OCI-M1 (cell line): ENCODE measurements at regions not wholly inside any gene's neighbourhood (a gene's known extent, or its start where the extent isn't known, plus 50 kb on each side); places are given as distances from the start of the nearest gene placed in this dataset.

ENCODE experiments used
- DNase-seq: peaks from one replicate; lab custom pipeline; 2025; lab: John Stamatoyannopoulos, UW

GRCh38 chr18:65409261-65409660, 341.6 kb upstream of the CDH7 start:
- no peak for DNase-seq

DNA sequence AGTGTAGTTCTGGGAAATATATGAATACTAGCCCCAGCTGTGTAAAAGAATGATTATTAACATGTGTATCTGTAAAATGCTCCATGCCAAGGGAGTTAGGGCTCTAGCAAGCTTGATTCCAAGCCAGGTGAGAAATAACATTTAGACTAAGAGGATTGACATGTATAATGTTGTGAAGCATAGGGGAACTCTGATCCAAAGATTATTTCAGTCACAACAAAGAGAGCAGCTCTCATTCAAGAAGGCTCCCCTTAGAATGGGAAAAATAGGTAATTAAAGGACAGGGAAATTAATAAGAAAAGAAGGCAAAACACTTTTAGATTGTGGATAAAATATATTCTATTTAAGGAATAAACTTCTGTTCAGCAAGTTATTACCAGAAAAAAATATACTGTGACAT, 347.3 kb upstream of the CDH7 start:
- no peak for DNase-seq

GRCh38 chr18:65399091-65399490, 351.7 kb upstream of the CDH7 start:
- no peak for DNase-seq

DNA sequence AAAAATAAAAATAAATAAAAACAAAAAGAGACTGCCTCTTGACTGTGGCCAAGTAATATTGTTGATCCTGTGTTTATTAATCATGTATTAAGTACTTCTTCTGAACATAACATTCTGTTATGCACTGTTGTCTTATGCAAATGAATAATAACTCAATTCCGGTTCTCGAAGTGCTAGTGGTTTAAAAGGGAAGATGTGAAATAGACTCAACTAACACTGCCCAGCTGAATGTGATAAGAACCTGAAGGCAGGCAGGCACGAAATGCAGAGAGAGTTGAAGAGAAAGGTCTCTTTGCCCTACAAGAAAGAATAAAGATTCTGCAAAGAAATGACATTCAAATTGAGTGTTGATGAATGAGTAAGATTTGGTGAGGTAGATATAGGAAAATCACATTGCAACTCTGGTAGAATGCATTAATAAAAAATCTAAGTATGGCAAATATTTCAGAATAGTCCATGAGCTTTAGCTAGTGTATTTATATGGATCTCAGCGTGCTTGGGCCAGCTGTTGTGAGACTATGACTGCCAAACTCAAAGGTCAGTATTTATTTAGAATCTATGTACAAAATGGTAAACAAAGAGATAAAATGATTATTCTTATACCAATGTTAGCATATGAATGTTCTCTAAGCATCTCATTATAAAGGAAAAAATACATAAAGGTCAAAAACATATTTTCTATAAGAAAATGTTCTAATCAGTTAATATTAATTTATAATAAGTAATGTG, 352.3 kb upstream of the CDH7 start:
- no peak for DNase-seq

DNA sequence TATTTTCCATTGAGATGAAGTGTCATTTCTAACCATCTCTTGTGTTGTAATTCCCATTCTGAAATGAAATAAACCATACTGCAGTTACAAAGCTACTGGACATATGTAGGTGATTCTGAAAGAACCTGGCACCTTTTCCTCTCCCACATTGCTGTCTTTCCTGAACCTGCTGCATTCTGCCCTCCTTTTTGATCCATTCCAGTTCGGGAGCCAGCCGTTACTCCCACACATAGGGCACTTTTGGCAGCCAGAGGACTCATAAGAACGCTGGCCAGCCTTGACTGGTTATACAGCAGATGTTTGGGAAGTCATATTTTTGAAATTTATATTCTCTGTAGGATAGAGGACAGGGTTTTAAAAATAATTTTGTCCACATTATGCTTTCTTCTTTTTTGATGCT, 369.8 kb upstream of the CDH7 start:
- no peak for DNase-seq

- DNase-seq: no peak
Measured at GRCh38 chr18:65380571-65380970, 370.2 kb upstream of the CDH7 start.

- DNase-seq: no peak
Measured at GRCh38 chr18:65372904-65373303, 377.9 kb upstream of the CDH7 start.

- peak; percentile 6 for DNase-seq
Measured at GRCh38 chr18:65365245-65365980, 385.4 kb upstream of the CDH7 start.

DNA sequence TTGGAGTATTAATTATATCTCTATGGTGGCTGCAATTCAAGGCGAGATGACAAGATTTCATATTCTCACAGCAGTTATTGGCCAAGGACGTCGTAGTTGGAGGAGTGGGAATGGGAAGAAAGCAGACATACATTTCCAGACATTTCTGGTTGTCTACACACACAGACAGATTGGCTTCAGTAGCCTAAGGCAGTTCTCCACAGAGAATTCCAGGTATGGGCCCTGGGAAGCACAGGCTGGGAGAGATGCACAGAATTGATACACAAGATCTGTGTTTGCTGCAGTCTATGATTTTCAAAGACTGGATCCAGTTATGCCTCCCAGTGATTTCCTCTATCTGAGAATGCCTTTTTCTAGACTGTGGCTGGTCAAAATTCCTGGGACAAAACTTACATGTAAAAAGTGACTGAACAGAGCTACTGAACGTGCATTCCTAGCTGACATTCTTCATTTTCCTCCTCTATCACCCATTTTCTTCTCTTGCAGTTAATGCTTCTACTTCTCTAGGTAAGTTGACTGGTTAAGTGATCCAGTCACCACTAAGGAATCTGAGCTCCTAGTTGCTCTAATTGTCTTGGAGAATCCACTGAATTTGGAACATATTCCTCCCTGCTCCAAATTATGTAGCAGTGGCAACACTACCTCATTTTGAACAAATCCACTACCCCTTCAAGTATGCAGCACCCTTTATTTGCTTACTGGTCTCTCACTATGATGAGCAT, 386.7 kb upstream of the CDH7 start:
- no peak for DNase-seq

GRCh38 chr18:65363011-65363410, 387.8 kb upstream of the CDH7 start:
- no peak for DNase-seq

DNA sequence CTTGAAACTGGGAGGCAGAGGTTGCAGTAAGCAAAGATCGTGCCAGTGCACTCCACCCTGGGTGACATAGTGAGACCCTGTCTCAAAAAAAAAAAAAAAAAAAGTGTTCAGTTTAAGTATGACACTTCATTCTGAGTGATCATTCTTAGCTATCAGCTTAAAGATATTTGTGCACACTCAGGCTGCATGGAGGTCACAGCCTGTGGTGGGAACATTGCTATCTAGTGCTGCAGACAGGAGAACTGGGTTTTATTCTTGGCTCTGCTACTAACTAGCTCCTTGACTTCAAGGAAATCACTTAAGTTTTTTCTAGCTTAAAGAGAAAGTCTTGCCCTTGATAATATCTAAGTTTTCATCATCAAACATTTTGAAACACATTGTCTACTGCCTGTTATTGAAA, 391.3 kb upstream of the CDH7 start:
- peak; percentile 69 for DNase-seq

DNA sequence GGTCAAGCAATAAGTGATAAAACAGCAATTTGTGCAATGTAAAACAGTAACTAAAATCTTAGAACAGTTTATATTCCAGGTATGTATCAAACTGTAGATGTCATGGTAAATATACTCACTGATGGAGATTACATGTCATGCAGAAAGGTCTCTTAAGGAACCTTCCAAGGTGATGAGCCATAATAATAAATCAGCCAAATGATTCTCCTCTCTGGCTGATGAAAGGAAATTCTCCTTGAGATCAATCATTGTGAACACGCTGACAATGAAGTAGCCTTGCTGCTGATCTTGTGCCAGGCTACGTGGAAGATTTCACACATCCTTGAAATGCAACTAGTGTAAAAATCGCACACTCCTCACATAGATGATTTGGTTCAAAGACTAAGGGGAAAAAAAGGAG, 392.5 kb upstream of the CDH7 start:
- DNase-seq: no peak

DNA sequence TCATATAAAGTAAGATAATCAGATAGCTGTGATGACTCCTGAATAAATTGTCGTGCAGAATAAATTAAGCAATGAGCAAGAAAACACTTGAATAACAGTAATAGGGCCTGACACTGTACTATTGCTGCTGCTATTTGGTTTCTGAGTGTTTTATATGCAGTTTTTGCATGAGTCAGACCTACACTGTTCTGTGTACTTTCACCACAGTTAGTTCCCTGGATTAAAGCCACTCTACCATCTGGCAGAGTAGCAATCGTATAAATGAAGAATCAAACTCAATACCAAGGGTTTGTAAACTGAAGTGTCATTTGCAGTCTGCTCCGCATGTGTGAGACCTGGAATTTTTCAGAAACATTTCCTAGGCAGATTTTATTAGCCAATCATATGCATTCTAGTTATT, 398.6 kb upstream of the CDH7 start:
- DNase-seq: no peak

GRCh38 chr18:65349635-65350034, 401.2 kb upstream of the CDH7 start:
- DNase-seq: no peak

DNA sequence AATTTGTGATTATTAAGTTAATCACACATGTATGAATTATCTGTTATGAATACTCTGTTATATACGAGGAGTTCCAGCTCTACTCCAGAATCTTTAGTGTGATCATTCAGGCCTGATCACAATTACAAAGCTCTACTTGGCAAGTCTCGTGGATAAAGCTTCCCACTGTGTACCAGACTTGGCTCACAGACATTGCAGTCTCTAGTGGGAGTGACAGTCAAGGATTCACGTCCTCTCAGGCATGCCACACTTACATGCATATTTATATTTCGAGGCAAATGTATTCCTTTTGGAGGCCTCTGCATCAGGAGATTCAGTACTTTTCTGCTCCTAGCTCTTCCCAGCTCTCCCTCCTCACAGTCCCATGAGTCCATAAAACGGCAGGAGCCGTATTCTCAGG, 403.4 kb upstream of the CDH7 start:
- no peak for DNase-seq

DNA sequence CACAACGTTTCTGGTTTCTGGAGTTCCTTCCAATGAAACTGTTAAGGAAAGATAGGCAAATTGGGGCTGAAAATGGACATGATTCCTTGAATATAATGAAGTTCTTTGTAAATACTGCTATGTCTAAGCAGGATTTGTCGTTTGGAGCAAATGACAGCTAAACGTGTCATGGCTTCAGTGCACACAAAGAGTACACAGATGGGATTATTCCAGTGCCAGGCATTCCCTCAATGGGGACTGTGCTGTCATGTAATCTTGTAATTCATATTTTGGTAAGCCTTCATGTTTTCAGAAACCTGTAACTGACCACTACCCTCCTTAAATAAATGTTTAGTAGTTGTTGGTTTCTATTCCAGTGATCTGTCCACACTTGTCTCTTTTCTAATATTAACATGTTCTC, 404.7 kb upstream of the CDH7 start:
- no peak for DNase-seq

GRCh38 chr18:65343571-65343970, 407.2 kb upstream of the CDH7 start:
- no peak for DNase-seq

DNA sequence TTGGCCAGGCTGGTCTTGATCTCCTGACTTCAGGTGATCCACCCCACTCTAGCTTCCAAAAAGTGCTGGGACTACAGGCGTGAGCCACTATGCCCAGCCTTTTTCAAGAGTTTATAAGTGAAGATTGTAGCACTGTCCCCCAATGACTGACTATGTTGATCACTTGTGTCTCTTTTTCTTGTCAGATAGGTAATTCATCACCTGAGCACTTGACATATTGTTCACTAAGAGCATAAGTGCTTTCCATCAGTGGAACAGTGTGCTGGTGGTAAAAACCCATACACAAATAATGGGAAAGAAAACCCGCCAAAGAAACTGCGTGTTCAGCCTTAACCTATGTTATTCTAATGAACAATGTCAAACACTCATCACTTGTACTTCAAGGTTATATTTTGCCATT, 414.4 kb upstream of the CDH7 start:
- no peak for DNase-seq

- no peak for DNase-seq
Measured at GRCh38 chr18:65329010-65329409, 421.8 kb upstream of the CDH7 start.

GRCh38 chr18:65326805-65327204, 424.0 kb upstream of the CDH7 start:
- DNase-seq: no peak

GRCh38 chr18:65322895-65323294, 427.9 kb upstream of the CDH7 start:
- DNase-seq: no peak

GRCh38 chr18:65298422-65298821, 452.4 kb upstream of the CDH7 start:
- DNase-seq: peak; percentile 64

DNA sequence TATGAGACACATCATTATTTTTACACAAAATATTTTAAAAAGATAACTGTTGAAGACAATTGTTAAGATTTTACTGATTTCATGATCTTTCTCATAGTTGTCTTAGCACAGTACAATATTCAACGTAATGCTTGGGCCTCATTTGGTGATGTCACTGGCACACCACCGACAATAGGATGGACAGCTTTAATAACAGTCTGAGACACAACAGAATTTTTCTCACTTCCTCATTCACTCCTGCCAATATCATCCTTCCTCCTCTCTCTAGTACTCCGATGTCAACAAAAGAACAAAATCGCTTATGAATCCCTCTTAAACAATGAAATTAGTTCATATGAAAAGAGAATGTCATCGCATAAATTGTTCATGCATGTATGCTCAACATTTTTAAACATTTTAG, 461.9 kb upstream of the CDH7 start:
- DNase-seq: no peak
